AG04450 (cell line): ENCODE measurements at regions not wholly inside any gene's neighbourhood (a gene's known extent, or its start where the extent isn't known, plus 50 kb on each side); places are given as distances from the start of the nearest gene placed in this dataset.

Experiments
- CTCF ChIA-PET: fragments of 300-600, 350-600 bp; formaldehyde crosslinking; extraction: SDS; loops from one replicate; lab custom pipeline; 2022; ENCODE audit warnings: antibody characterized with exemption, inconsistent platforms; lab: Charles Lee
- POLR2A ChIA-PET: fragments of 350-600 bp; formaldehyde crosslinking; extraction: SDS; loops from one replicate; lab custom pipeline; 2021; ENCODE audit warnings: antibody characterized with exemption, inconsistent platforms; lab: Yijun Ruan, JAX
- DNase-seq: peaks from one replicate; pipeline ENCODE4 v3.0.0-alpha.2; 2011; ENCODE audit warnings: low read depth, low spot score
- H3K27ac ChIP-seq: one replicate; pipeline ENCODE4 v1.5.1; 2012; ENCODE audit warnings: low read depth, low read length, control low read depth
- H3K27me3 ChIP-seq: one replicate; pipeline ENCODE4 v1.6.0; 2012; ENCODE audit warnings: low read length; ENCODE audit not compliant: control insufficient read depth, insufficient read depth
- H3K4me3 ChIP-seq: 2 replicates; pipeline ENCODE4 v1.5.1; 2011; ENCODE audit warnings: mild to moderate bottlenecking, low read depth, low read length, control low read depth
- H3K9me3 ChIP-seq: 2 replicates; pipeline ENCODE4 v1.5.1; 2012; ENCODE audit warnings: low read length; ENCODE audit not compliant: control insufficient read depth, insufficient read depth
- TF ChIP-seq, protein P1 (sequence below): IDR thresholded peaks from 2 replicates; pipeline ENCODE4 v1.5.1; 2011; ENCODE audit warnings: low read depth, low read length, control low read depth, inconsistent platforms

DNA sequence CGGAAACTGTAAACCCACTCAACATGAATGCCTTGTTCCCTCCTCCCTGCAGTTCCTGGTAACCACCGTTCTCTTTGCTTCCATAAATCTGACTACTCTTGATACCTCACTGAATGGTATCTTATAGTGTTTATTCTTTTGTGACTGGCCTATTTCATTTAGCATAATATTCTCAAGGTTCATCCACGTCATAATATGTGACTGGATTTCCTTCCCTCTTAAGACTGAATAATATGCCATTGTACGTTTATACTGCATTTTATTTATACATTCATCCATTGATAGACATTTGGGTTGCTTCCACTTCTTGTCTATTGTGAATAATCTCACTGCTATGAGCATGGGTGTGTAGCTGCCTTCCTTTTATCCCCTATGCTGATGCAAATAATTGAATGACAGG is 253.3 kb upstream of the SMARCA2 start:
- Histone ChIP-seq H3K9me3 (peaks cover 10% of the 10 kb centered on the region), H3K4me3 (no peak overlapping the region), H3K27ac (no peak overlapping the region), H3K27me3 (no peaks in the 10 kb centered on the region)
- TF ChIP-seq, protein P1, sequence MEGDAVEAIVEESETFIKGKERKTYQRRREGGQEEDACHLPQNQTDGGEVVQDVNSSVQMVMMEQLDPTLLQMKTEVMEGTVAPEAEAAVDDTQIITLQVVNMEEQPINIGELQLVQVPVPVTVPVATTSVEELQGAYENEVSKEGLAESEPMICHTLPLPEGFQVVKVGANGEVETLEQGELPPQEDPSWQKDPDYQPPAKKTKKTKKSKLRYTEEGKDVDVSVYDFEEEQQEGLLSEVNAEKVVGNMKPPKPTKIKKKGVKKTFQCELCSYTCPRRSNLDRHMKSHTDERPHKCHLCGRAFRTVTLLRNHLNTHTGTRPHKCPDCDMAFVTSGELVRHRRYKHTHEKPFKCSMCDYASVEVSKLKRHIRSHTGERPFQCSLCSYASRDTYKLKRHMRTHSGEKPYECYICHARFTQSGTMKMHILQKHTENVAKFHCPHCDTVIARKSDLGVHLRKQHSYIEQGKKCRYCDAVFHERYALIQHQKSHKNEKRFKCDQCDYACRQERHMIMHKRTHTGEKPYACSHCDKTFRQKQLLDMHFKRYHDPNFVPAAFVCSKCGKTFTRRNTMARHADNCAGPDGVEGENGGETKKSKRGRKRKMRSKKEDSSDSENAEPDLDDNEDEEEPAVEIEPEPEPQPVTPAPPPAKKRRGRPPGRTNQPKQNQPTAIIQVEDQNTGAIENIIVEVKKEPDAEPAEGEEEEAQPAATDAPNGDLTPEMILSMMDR, result no peak
- CTCF ChIA-PET, result no interaction called here
- DNase-seq, result no peak
- POLR2A ChIA-PET, result no interaction called here

DNA sequence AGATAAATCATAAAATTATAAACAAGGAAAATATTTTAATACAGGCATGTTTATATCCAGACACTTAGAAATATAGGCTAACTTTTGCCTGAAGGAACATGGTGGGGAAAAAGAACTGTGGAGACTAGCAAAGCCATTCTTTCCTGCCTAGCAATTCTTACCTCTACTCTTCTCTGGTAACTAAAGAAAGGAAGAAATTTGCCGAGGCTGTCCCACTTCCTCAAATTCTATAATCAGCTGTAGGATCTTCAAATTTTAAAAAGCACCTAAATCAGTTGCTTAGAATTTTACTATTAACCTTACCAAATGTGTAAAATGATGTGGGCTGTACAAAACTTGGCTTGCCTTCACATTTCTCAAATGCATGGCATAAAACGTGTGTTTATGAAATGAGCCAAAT is 249.1 kb upstream of the SMARCA2 start:
- no peak overlapping the region for H3K4me3 ChIP-seq
- TF ChIP-seq, protein P1, result no peak
- DNase-seq, result no peak
- ChIA-PET POLR2A (no interaction called here), CTCF (no interaction called here)
- no peaks in the 10 kb centered on the region for H3K27me3 ChIP-seq
- H3K27ac ChIP-seq, result no peak overlapping the region
- no peaks in the 10 kb centered on the region; the same call in 1 of the 2 replicates for H3K9me3 ChIP-seq

DNA sequence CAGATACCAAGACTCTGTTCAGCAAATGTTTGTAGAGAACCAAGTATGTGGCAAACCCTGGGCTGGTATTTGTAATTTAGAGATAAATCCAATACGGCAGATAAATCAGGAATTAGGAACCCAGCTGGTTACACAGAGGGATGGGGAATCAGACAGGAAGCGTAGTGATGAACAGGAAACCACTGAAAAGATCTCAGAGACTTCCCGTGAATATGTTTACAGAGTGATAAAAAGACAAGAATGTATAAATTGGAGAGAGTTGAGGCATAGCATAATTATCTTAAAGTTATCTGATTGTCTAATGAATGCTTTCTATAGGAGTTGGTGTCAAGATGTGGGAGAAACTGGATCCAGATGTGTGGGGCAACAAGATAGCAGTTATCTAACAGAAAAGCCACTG is 246.6 kb upstream of the SMARCA2 start:
- POLR2A ChIA-PET, result no interaction called here
- Histone ChIP-seq H3K9me3 (peaks cover 7% of the 10 kb centered on the region; the same call in 1 of the 2 replicates), H3K27me3 (no peaks in the 10 kb centered on the region), H3K4me3 (no peak overlapping the region), H3K27ac (no peak overlapping the region)
- CTCF ChIA-PET, result no interaction called here
- DNase-seq, result no peak
- TF ChIP-seq, protein P1, result no peak

DNA sequence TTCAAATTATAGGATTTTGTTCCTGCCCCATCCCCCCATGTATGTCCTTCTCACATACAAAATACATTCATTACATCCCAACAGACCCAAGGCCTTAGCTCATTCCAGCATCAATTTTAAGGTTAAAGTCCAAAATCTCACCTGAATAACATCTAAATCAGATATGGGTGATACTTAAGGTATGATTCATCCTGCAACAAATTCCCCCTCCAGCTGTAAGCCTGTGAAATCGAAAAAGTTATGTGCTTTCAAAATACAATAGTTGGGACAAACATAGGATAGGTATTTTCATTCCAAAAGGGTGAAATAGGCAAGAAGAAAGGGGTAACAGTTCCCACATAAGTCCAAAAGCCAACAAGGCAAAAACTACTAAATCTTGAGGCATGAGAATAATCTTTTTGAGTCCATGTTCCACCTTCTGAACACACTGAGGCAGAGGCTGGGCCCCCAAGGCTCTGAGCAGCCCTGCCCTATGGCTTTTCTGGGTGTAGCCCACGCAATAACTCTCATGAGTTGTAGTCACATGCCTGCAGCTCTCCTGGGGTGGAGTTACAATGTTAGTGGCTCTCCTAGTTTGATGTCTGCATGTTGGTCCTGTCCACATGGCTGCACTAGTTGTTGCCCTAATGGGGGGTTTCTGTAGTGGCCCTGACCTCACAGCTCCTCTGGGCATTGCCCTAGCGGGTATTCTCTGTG is 243.9 kb upstream of the SMARCA2 start:
- ChIA-PET CTCF (no interaction called here), POLR2A (no interaction called here)
- H3K27me3 ChIP-seq, result no peaks in the 10 kb centered on the region
- DNase-seq, result no peak
- peaks cover 7% of the 10 kb centered on the region; the same call in 1 of the 2 replicates for H3K9me3 ChIP-seq
- TF ChIP-seq, protein P1, result no peak
- H3K27ac ChIP-seq, result no peak overlapping the region
- H3K4me3 ChIP-seq, result no peak overlapping the region

DNA sequence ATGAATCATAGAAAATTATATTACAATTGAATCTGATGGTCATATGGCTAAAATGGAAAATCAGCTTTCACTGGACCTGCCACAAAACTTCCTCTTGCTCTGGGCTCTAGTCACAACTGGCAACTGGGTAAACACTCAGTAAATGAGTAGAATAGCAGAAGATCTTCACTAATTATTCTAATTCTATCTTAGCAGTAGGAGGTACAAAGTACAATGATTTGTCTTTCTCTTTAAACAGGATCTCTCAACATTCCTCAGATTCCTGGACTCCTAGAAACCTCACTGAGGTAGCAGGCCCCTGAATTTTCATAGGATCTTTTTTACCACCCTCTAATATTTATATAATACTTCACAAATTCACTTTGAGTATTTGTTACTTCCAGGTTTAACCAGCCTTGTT is 239.9 kb upstream of the SMARCA2 start:
- no peak for DNase-seq
- H3K27me3 ChIP-seq, result no peaks in the 10 kb centered on the region
- H3K27ac ChIP-seq, result no peak overlapping the region
- ChIA-PET CTCF (no interaction called here), POLR2A (no interaction called here)
- H3K4me3 ChIP-seq, result no peak overlapping the region
- H3K9me3 ChIP-seq, result peaks cover 7% of the 10 kb centered on the region
- TF ChIP-seq, protein P1, result no peak
